HCT116 (cell line): ENCODE measurements at regions not wholly inside any gene's neighbourhood (a gene's known extent, or its start where the extent isn't known, plus 50 kb on each side); places are given as distances from the start of the nearest gene placed in this dataset.

ENCODE experiments used
- ATAC-seq: fragments of 200-7000 bp; cut with Tn5 transposase; 2 replicates; pipeline ENCODE4 v1.9.1; 2020; ENCODE audit warnings: mild to moderate bottlenecking, moderate library complexity
- BruUV-seq: library from RNA; stranded (reverse); fragments of 400-500 nt; replicated peaks from 2 replicates; lab custom pipeline; 2021; lab: Mats Ljungman, UMichigan
- CTCF ChIA-PET: fragments of 300-600 bp; sonication (Branson Sonifier 250); formaldehyde crosslinking; loops from one replicate; lab custom pipeline; 2021; ENCODE audit warnings: antibody characterized with exemption; lab: Charles Lee
- POLR2A ChIA-PET: fragments of 300-600, 350-600 bp; sonication (Branson Sonifier 250); formaldehyde crosslinking; loops from one replicate; lab custom pipeline; 2021; ENCODE audit warnings: antibody characterized with exemption; lab: Charles Lee
- RAD21 ChIA-PET, 2 experiments: fragments of 300-600 bp; sonication (Branson Sonifier 250); formaldehyde crosslinking; loops; one replicate each; lab custom pipeline; 2023; ENCODE audit warnings: low total read pairs in 2 of 2; ENCODE audit not compliant: uncharacterized antibody in 2 of 2, unreplicated experiment in 2 of 2, low non-redundant PET in 1 of 2; lab: Charles Lee
- DNase-seq: peaks from one replicate; pipeline ENCODE4 v3.0.0-alpha.2; 2010; ENCODE audit warnings: low read depth, low spot score
- H2AFZ ChIP-seq: fragments of 200-600 bp; shearing (Covaris generic), sonication (generic); 2 replicates; pipeline ENCODE4 v1.6.1; 2017; ENCODE audit warnings: low read depth, mixed run types, mixed read lengths, antibody characterized with exemption, low read length; ENCODE audit not compliant: poor library complexity, severe bottlenecking
- H3K27ac ChIP-seq: 2 replicates; pipeline ENCODE4 v1.5.1; 2012; ENCODE audit warnings: low read depth, low read length
- H3K27me3 ChIP-seq: fragments of 200-600 bp; sonication (generic); 2 replicates; pipeline ENCODE4 v1.6.1; 2016; ENCODE audit warnings: mixed run types, low read length, mixed read lengths; ENCODE audit not compliant: insufficient read depth
- H3K36me3 ChIP-seq, 2 experiments: fragments of 200-500 bp in 1 of 2; fragments of 200-600 bp in 1 of 2; sonication (Bioruptor generic) in 1 of 2; sonication (generic) in 1 of 2; 2 replicates each; pipeline versions ENCODE4 v1.5.1 to v1.6.1; 2014 to 2016; ENCODE audit warnings: low read length in 2 of 2, inconsistent platforms in 1 of 2, mixed read lengths in 1 of 2, mixed run types in 1 of 2; ENCODE audit not compliant: insufficient read depth in 2 of 2, control insufficient read depth in 1 of 2
- H3K4me1 ChIP-seq, 2 experiments: fragments of 200-600 bp in 1 of 2; sonication (generic) in 1 of 2; 2 replicates each; pipeline versions ENCODE4 v1.5.1 to v1.6.1; 2012 to 2017; ENCODE audit warnings: low read length in 2 of 2, inconsistent platforms in 1 of 2, mild to moderate bottlenecking in 1 of 2, mixed read lengths in 1 of 2, mixed run types in 1 of 2, moderate library complexity in 1 of 2; ENCODE audit not compliant: insufficient read depth in 2 of 2, control insufficient read depth in 1 of 2
- H3K4me2 ChIP-seq: fragments of 200-600 bp; sonication (generic); 2 replicates; pipeline ENCODE4 v1.6.1; 2017; ENCODE audit warnings: mixed run types, low read length, mixed read lengths
- H3K4me3 ChIP-seq, 2 experiments: fragments of 200-600 bp in 1 of 2; sonication (generic) in 1 of 2; replicated peaks in 1 of 2; 2 replicates each; pipeline ENCODE4 v1.5.1; 2011 to 2016; ENCODE audit warnings: low read length in 2 of 2, control low read depth in 1 of 2, low read depth in 1 of 2, mild to moderate bottlenecking in 1 of 2, mixed read lengths in 1 of 2, mixed run types in 1 of 2
- H3K79me2 ChIP-seq: fragments of 200-600 bp; sonication (generic); 2 replicates; pipeline ENCODE4 v1.6.1; 2017; ENCODE audit warnings: mild to moderate bottlenecking, mixed run types, low read length, moderate library complexity, mixed read lengths; ENCODE audit not compliant: insufficient read depth
- H3K9ac ChIP-seq: fragments of 200-600 bp; sonication (generic); 2 replicates; pipeline ENCODE4 v1.6.1; 2016; ENCODE audit warnings: low read length, mixed read lengths
- H3K9me2 ChIP-seq: fragments of 200-600 bp; sonication (generic), shearing (Covaris generic); 2 replicates; pipeline ENCODE4 v1.6.1; 2017; ENCODE audit warnings: mixed run types, mild to moderate bottlenecking, moderate library complexity; ENCODE audit not compliant: insufficient read depth
- H3K9me3 ChIP-seq, 2 experiments: fragments of 200-500 bp in 1 of 2; fragments of 200-600 bp in 1 of 2; sonication (Bioruptor generic) in 1 of 2; sonication (generic) in 1 of 2; 2 replicates each; pipeline ENCODE4 v1.6.1; 2014 to 2017; ENCODE audit warnings: low read length in 2 of 2, mixed read lengths in 2 of 2, inconsistent platforms in 1 of 2, low read depth in 1 of 2, mild to moderate bottlenecking in 1 of 2, mixed run types in 1 of 2, moderate library complexity in 1 of 2; ENCODE audit not compliant: control insufficient read depth in 1 of 2, insufficient read depth in 1 of 2
- H4K20me1 ChIP-seq: fragments of 200-600 bp; sonication (generic), shearing (Covaris generic); 2 replicates; pipeline ENCODE4 v1.6.1; 2017; ENCODE audit warnings: mixed run types, mild to moderate bottlenecking, moderate library complexity; ENCODE audit not compliant: insufficient read depth
- EGR1 ChIP-seq: IDR thresholded peaks from 2 replicates; pipeline ENCODE4 v1.6.1; 2012; ENCODE audit warnings: low read depth
- ELF1 ChIP-seq: IDR thresholded peaks from 2 replicates; pipeline ENCODE4 v1.6.1; 2012; ENCODE audit warnings: low read depth, borderline replicate concordance
- EZH2 ChIP-seq: fragments of 200-600 bp; sonication (generic); IDR thresholded peaks from 2 replicates; pipeline ENCODE4 v1.6.1; 2017; ENCODE audit warnings: antibody characterized with exemption, mixed run types
- EZH2phosphoT487 ChIP-seq: fragments of 200-600 bp; IDR thresholded peaks from 2 replicates; pipeline ENCODE4 v1.6.1; 2018; ENCODE audit warnings: antibody characterized with exemption, borderline replicate concordance
- FOSL1 ChIP-seq: IDR thresholded peaks from 2 replicates; pipeline ENCODE4 v1.6.1; 2012; ENCODE audit warnings: low read depth
- POLR2AphosphoS5 ChIP-seq: IDR thresholded peaks from 2 replicates; pipeline ENCODE4 v1.6.1; 2011; ENCODE audit warnings: mild to moderate bottlenecking, low read depth, low read length, moderate library complexity
- RAD21 ChIP-seq: IDR thresholded peaks from 2 replicates; pipeline ENCODE4 v1.6.1; 2012; ENCODE audit warnings: low read depth, mild to moderate bottlenecking
- SIN3A ChIP-seq: IDR thresholded peaks from 2 replicates; pipeline ENCODE4 v1.6.1; 2012; ENCODE audit warnings: low read depth
- SRF ChIP-seq: IDR thresholded peaks from 2 replicates; pipeline ENCODE4 v1.6.1; 2012; ENCODE audit warnings: low read depth
- ZFX ChIP-seq: fragments of 450-650 bp; IDR thresholded peaks from 2 replicates; pipeline ENCODE4 v1.6.1; 2017
- ZNF274 ChIP-seq: fragments of 200-500 bp; sonication (Bioruptor generic); IDR thresholded peaks from 2 replicates; pipeline ENCODE4 v1.6.1; 2014; ENCODE audit warnings: mild to moderate bottlenecking, low read depth, low read length, inconsistent platforms
- intact Hi-C: fragments of 100-400 bp; cut with micrococcal nuclease; formaldehyde crosslinking; loops from 2 replicates; pipeline ENCODE4 v1.10.0; 2022
- TF ChIP-seq, protein P1 (sequence below): IDR thresholded peaks from 2 replicates; pipeline ENCODE4 v1.6.1; 2012
- TF ChIP-seq, protein P2 (sequence below), 3 experiments: fragments of 200-600 bp in 1 of 3; sonication (generic) in 1 of 3; IDR thresholded peaks in 2 of 3; conservative IDR thresholded peaks in 1 of 3; 2 replicates each; pipeline ENCODE4 v1.5.1; 2012 to 2017; ENCODE audit warnings: low read depth in 2 of 3, low read length in 2 of 3, antibody characterized with exemption in 1 of 3, borderline replicate concordance in 1 of 3, control low read depth in 1 of 3, mild to moderate bottlenecking in 1 of 3, mixed read lengths in 1 of 3, mixed run types in 1 of 3, moderate library complexity in 1 of 3; ENCODE audit not compliant: insufficient read depth in 1 of 3
- TF ChIP-seq, protein P3 (sequence below): IDR thresholded peaks from 2 replicates; pipeline ENCODE4 v1.6.1; 2012
- TF ChIP-seq, protein P4 (sequence below): IDR thresholded peaks from 2 replicates; pipeline ENCODE4 v1.6.1; 2012; ENCODE audit warnings: low read depth
- TF ChIP-seq, protein P5 (sequence below): IDR thresholded peaks from 2 replicates; pipeline ENCODE4 v1.6.1; 2011; ENCODE audit warnings: mild to moderate bottlenecking, low read length, moderate library complexity; ENCODE audit not compliant: insufficient replicate concordance; ENCODE audit errors: extremely low read depth

DNA sequence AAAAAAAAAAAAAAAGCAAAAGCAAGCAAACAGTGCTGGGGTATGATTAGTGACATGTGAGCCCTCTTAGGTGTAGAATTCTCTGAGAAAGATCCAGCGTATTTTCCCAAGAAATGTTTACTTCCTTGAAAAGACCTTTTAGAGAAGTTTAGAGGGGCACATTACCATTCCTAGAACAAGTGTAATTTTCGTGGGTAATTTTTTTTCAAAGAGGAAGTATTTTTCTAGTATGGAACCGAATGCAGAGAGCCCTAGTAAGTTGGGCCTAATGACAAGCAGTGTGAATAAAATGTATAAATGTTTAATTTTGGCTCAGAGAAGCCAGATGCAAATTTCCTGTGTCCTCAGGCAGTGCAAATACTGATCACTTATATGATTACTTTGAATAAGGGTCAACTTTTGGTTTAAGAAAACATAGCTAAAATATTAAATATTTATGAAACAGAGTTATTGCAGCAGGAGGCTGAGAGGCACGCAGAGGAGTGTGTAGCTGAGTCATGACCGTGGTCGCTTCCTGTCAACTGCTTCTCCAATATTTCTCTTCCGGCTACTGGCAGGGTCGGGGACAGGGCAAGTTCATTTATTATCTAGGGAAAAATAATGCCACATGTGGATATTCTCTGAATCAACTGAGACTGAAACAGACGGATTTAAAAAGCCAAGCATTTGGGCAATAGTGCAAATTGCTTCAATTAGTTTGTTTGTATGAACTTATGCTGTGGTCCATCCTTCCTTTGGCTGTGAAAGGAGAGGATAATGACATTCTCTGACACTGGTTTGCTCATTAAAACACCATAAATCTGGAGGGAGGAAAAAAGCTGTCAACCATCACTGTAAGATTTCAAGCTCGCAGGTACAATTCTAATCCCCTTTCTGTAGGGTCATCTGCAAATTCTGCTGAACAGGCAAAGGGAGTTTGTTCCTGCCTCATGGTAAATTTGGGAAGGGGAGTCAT, 495.2 kb downstream of the GLRX3 start:
- CTCF ChIA-PET, result no interaction called here
- ATAC-seq (no peak), DNase-seq (no peak)
- Histone ChIP-seq H3K27me3 (no peaks in the 10 kb centered on the region), H3K4me3 (no peak overlapping the region), H3K4me1 (no peaks in the 10 kb centered on the region), H3K9me3 (no peaks in the 10 kb centered on the region), H3K9me2 (no peaks in the 10 kb centered on the region), H3K4me2 (no peak overlapping the region), H3K9ac (no peak overlapping the region), H3K36me3 (no peaks in the 10 kb centered on the region), H4K20me1 (no peaks in the 10 kb centered on the region), H3K27ac (no peak overlapping the region), H2AFZ (no peak overlapping the region), H3K79me2 (no peaks in the 10 kb centered on the region)
- POLR2A ChIA-PET, result no interaction called here
- TF ChIP-seq, protein P1, sequence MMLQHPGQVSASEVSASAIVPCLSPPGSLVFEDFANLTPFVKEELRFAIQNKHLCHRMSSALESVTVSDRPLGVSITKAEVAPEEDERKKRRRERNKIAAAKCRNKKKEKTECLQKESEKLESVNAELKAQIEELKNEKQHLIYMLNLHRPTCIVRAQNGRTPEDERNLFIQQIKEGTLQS, result no peak
- no peak for TF ChIP-seq RAD21
- TF ChIP-seq, protein P2, sequence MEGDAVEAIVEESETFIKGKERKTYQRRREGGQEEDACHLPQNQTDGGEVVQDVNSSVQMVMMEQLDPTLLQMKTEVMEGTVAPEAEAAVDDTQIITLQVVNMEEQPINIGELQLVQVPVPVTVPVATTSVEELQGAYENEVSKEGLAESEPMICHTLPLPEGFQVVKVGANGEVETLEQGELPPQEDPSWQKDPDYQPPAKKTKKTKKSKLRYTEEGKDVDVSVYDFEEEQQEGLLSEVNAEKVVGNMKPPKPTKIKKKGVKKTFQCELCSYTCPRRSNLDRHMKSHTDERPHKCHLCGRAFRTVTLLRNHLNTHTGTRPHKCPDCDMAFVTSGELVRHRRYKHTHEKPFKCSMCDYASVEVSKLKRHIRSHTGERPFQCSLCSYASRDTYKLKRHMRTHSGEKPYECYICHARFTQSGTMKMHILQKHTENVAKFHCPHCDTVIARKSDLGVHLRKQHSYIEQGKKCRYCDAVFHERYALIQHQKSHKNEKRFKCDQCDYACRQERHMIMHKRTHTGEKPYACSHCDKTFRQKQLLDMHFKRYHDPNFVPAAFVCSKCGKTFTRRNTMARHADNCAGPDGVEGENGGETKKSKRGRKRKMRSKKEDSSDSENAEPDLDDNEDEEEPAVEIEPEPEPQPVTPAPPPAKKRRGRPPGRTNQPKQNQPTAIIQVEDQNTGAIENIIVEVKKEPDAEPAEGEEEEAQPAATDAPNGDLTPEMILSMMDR (IDR thresholded peaks at IDR 0.05 in 2 of 3, conservative IDR thresholded peaks at IDR 0.05 in 1 of 3; ENCODE audit: borderline replicate concordance in 1 of 3, insufficient read depth in 1 of 3, low read depth in 2 of 3, low read length in 2 of 3), result no peak
- TF ChIP-seq EZH2phosphoT487, result no peak
- no peak for TF ChIP-seq ZNF274
- TF ChIP-seq SRF, result no peak
- TF ChIP-seq ZFX, result no peak
- TF ChIP-seq ELF1, result no peak
- no peak for TF ChIP-seq FOSL1
- TF ChIP-seq SIN3A, result no peak
- no peak for TF ChIP-seq EGR1
- TF ChIP-seq, protein P3, sequence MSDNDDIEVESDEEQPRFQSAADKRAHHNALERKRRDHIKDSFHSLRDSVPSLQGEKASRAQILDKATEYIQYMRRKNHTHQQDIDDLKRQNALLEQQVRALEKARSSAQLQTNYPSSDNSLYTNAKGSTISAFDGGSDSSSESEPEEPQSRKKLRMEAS, result no peak
- no peak for TF ChIP-seq POLR2AphosphoS5
- TF ChIP-seq, protein P4, sequence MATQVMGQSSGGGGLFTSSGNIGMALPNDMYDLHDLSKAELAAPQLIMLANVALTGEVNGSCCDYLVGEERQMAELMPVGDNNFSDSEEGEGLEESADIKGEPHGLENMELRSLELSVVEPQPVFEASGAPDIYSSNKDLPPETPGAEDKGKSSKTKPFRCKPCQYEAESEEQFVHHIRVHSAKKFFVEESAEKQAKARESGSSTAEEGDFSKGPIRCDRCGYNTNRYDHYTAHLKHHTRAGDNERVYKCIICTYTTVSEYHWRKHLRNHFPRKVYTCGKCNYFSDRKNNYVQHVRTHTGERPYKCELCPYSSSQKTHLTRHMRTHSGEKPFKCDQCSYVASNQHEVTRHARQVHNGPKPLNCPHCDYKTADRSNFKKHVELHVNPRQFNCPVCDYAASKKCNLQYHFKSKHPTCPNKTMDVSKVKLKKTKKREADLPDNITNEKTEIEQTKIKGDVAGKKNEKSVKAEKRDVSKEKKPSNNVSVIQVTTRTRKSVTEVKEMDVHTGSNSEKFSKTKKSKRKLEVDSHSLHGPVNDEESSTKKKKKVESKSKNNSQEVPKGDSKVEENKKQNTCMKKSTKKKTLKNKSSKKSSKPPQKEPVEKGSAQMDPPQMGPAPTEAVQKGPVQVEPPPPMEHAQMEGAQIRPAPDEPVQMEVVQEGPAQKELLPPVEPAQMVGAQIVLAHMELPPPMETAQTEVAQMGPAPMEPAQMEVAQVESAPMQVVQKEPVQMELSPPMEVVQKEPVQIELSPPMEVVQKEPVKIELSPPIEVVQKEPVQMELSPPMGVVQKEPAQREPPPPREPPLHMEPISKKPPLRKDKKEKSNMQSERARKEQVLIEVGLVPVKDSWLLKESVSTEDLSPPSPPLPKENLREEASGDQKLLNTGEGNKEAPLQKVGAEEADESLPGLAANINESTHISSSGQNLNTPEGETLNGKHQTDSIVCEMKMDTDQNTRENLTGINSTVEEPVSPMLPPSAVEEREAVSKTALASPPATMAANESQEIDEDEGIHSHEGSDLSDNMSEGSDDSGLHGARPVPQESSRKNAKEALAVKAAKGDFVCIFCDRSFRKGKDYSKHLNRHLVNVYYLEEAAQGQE, result no peak
- TF ChIP-seq, protein P5, sequence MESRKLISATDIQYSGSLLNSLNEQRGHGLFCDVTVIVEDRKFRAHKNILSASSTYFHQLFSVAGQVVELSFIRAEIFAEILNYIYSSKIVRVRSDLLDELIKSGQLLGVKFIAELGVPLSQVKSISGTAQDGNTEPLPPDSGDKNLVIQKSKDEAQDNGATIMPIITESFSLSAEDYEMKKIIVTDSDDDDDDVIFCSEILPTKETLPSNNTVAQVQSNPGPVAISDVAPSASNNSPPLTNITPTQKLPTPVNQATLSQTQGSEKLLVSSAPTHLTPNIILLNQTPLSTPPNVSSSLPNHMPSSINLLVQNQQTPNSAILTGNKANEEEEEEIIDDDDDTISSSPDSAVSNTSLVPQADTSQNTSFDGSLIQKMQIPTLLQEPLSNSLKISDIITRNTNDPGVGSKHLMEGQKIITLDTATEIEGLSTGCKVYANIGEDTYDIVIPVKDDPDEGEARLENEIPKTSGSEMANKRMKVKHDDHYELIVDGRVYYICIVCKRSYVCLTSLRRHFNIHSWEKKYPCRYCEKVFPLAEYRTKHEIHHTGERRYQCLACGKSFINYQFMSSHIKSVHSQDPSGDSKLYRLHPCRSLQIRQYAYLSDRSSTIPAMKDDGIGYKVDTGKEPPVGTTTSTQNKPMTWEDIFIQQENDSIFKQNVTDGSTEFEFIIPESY, result no peak
- TF ChIP-seq EZH2, result no peak
- RAD21 ChIA-PET, result no interaction called here
- BruUV-seq, result no TSS peak
- intact Hi-C loops, result no loop called here
